ENCODE measurements at regions not wholly inside any gene's neighbourhood (a gene's known extent, or its start where the extent isn't known, plus 50 kb on each side); places are given as distances from the start of the nearest gene placed in this dataset.
"Not testable (repeated sequence)": the region's sequence is repeated elsewhere in the genome, so short reads cannot be mapped to it uniquely, and the experiment has no call there.

GRCh38 chr5:44756097-44756496 lies 52.6 kb upstream of the MRPS30 start:
- not testable (repeated sequence) for DNase-seq

- no peak for DNase-seq
Measured at GRCh38 chr5:44747396-44747795, 61.4 kb upstream of the MRPS30 start.

GRCh38 chr5:44740660-44741059 lies 68.1 kb upstream of the MRPS30 start:
- no peak for DNase-seq

- DNase-seq, result no peak
Measured at GRCh38 chr5:44729536-44729935, 79.2 kb upstream of the MRPS30 start.

DNA sequence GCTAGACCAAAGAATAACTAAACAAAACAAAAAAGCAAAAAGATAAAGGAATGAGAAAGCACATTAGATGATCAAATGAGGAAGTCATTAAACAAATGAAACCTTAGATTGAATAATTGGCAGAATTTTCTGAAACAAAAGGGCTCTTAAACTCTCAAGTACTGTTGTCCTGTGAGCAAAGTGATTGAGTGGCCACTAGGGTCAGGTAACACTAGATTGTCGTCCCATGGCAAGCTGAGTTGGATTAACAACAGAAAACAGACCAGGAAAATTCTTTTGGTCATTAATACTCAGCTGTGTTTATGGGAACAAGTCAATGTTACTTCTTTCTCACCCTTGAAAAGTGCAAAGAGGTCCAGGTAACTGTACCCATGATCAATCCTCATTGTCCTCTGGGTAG lies 81.6 kb upstream of the MRPS30 start:
- no peak for DNase-seq

DNA sequence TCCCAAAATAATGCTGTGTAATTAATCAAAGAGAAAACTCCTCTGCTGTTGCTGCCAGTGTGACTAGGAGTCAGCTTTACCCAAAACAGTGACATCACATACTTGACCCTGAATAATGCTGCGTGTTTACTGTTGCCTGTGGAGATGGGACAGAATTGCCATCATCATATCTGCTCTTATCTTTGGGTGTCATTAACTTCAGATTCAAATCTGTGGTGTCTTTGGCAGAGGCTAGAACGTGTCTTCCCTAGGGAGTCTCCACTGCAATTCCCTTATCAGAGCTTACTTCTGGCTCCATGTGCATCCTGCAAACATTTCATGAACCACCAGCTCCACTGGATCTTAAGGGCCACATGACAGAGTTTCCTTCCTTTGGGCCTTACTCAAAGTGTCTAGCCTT lies 88.9 kb upstream of the MRPS30 start:
- DNase-seq, result no peak

DNA sequence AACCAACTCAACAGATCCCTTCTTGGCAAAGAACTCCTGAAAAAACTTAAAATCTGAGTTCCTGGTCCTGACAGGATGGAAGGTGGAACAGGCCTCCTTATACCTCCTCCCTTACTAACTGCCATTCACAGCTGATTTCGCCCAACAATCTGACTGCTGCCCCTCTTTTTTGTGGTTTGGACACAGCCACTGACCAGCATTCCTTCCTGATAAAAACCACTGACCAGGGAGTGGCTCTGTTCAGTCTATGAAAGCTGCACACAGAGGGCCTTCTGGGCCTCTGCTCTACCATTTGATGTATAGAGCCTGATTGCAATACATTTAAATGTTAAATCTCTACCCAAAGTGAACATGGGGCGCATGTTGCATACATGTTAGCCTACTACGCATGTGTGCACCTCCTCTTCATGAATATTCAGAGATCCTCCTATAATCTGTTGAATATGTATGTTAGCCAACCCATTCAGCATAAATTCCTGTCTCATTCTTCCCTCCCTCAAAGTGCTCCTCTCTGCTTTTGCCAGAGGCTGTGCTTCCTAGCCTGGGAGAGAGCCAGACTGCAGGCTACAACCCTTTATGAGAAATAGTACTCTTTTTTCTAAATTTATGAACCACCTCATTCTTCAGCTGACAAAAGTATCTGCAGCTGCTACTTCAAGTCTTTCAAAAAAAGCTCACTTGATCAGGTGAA lies 93.7 kb upstream of the MRPS30 start:
- DNase-seq, result no peak

GRCh38 chr5:44713446-44713845 lies 95.3 kb upstream of the MRPS30 start:
- no peak for DNase-seq

- DNase-seq, result no peak
Measured at GRCh38 chr5:44711901-44712300, 96.8 kb upstream of the MRPS30 start.

GRCh38 chr5:44708602-44709001 lies 100.1 kb upstream of the MRPS30 start:
- no peak for DNase-seq

DNA sequence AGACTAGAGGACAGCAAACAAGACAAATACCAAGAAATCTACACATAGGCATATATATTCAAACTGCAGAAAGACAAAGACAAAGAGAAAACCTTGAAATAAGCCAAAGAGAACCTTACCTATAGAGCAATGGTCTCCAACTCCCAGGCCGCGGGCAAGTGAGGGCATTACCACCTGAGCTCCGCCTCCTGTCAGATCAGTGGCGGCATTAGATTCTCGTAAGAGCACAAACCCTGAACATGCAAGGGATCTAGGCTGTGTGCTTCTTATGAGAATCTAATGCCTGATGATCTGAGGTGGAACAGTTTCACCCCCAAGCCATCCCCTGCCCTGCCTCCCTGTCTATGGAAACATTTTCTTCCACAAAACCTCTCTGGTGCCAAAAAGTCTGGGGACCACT lies 101.0 kb upstream of the MRPS30 start:
- no peak for DNase-seq

DNA sequence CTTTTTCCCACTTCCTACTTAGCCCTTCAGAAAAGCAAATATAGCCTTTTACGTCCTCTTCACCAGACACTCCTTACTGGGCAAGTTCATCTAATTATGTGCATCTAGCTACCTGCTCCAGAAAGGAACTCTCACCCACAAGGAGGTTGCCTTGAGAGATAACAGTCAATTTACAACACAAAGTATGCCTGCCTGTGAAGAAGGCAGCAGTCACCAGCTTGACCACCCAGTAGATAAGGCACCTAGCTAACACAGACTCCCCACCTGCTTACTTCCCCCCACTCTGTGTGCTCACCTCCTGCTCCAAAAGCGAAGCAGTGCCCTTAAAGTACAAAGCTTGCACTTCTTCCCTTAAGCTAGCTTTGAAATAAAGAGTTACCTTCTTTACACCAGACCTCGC lies 111.7 kb upstream of the MRPS30 start:
- DNase-seq, result no peak

- no peak for DNase-seq
Measured at GRCh38 chr5:44695259-44695658, 113.5 kb upstream of the MRPS30 start.

DNA sequence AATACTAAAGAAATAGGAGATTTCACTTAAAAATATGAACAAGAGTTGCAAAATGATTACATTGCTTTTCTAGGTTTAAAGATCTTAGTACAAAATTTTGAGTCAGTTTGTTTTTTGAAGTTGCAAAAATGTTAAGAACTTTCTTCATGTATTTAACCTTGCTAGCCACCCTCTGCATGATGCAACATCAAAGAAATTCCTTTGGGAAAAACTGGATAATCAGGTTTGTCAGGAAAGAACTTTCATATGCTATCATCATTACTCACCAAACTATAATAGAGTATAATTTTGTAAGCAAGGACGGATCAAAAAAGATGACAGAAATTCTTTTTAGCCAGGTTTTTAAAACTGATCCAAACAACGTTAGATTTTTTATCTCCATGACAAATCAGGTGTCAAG lies 116.9 kb upstream of the MRPS30 start:
- no peak for DNase-seq

DNA sequence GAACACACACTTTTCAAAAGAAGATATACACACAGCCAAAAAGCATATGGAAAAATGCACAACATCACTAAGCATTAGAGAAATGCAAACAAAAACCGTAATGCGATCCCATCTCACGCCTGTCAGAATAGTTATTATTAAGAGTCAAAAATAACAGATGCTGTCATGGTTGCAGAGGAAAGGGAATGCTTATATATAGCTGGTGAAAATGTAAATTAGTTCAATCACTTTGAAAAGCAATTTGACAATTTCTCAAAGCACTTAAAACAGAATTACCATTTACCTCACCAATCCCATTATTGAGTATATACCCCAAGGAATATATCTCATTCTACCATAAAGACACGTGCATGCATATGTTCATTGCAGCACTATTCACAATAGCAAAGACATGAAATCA lies 126.8 kb upstream of the MRPS30 start:
- no peak for DNase-seq

DNA sequence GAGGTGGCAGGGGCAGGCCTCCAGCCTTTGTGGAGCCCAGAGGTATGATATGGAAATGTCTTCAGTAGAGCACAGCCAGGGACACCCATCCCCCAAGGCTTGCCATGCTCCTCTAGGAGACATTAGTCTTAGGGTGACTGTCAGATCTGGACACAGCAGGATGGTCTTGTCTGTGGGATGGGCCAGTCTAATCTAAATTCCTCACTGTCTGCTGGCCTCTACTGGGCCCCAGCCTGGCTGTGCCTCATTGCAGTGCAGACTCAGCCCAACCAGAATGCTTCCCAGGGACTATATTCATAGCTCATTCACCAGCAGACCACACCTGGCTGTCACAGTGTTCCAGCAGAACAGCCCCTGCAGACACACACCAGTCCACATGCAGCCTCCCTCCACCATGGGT lies 129.5 kb upstream of the MRPS30 start:
- DNase-seq, result no peak

GRCh38 chr5:44675296-44675695 lies 133.5 kb upstream of the MRPS30 start:
- no peak for DNase-seq

DNA sequence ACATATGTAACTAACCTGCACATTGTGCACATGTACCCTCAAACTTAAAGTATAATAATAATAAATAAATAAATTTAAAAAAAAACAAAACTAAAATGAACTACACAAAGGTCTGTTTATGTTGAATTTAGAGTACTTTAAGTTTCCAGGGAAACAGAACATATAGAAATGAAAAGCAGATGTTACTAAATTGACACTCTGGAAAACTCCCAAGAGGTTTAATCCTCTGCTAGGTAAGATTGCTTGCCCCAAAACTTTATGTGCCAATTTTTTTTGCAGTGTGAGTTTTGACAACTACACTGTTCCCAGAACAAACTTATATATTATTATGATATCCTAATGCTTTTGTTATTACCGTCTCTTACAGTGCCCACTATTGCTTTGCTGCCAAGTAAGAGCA lies 134.3 kb upstream of the MRPS30 start:
- DNase-seq, result no peak

DNA sequence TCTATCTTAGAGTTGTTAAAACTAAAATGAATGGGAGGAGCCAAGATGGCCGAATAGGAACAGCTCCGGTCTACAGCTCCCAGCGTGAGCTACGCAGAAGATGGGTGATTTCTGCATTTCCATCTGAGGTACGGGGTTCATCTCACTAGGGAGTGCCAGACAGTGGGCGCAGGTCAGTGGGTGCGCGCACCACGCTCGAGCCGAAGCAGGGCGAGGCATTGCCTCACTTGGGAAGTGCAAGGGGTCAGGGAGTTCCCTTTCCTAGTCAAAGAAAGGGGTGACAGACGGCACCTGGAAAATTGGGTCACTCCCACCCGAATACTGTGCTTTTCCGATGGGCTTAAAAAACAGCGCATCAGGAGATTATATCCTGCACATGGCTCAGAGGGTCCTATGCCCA lies 140.3 kb upstream of the MRPS30 start:
- not testable (repeated sequence) for DNase-seq

DNA sequence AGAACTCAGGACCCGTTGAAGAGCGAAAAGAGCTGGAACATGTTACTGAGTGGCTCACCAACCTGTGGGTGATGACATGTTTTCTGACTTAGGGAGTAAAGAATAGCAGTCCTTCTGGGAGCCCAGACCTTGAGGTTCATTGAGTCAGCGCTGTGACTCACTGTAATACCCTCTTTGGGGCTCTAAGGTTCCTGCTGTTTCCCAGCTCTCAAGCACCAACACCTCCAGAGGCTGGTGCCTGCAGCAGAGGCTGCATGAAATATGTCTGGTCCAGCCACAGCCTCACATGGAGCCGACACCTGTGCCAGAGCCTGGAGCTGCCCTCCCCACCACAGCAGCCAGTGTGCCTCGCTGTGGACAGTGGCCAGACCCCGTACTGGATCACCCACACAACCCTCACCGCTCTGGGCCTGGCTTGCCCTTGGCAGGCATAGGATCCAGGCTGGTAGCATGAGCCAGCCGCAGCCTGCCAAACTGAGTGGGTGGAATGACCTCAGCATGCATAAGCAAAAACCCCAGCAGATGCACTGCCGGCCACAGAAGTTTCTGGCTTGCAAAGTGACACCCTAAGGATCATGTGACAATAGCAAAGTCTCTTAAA lies 143.5 kb upstream of the MRPS30 start:
- DNase-seq, result no peak

DNA sequence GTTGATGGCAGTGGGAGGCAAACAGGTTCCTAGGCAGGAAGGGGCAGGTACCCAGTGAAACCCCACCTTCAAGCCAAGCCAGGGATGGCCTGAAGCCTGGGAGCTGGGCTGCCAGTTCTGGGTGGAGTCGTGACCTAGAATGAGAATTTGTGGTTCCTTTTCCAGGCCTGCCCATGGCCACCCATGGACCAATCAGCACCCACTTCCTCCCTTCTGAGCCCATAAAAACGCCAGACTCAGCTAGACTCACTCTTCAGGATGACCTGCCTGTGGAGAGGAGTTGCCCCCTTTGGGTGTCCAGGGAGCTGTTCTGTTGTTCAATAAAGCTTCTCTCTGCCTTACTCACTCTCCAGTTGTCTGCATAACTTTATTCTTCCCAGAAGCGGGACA lies 144.0 kb upstream of the MRPS30 start:
- no peak for DNase-seq

DNA sequence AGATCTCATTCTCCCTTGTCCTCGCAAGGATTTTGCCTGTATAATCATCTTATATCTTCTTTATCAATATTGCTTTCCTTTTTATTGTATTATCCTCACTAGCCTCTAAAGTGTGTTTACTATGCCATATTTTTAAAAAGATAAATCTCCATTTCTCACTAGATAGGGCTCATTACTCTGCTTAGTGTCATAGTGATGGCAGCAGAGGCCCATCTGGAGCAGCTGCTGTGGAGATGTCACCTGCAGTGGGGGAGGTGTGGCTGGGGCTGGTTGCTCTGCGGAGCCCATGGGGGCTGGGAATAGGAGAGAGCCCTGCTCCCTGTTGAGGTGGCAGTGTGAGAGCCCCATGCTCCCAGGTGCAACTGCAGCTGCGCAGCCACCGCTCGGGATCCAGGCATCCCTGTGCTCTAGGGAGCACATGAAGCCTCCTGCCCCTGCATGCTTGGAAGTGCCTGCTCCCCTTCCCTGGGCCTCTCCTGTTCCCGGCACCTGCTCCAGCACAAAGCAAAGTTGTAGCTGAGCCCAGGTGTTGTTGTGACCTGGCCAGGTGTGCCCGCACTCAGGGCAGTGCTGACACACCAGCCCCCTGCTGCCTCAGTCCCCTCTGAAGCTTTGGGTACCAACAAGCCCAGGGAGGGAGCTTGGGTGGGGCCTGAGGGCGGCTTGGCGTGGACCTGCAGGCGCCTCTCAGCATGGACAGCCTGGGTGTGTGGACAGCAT lies 144.6 kb upstream of the MRPS30 start:
- no peak for DNase-seq

GRCh38 chr5:44661851-44662250 lies 146.9 kb upstream of the MRPS30 start:
- DNase-seq, result no peak

DNA sequence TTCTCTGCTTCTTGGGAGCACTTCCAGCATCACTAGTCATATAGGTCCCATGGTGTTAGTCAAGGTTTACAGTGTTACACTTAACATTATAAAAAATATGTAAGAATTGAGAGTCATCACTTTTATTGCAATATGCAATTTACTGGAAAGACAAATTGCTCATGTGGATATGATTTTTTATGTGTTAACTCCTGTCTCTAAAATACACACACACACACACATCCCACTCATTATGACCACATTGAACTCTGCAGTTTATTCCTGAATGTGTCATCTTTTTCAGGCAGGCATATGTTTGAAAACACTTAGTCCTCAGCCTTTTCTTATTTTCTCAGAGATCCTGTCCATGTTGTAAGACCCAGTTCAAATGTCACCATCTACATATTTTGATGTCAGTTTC lies 148.5 kb upstream of the MRPS30 start:
- DNase-seq, result no peak

DNA sequence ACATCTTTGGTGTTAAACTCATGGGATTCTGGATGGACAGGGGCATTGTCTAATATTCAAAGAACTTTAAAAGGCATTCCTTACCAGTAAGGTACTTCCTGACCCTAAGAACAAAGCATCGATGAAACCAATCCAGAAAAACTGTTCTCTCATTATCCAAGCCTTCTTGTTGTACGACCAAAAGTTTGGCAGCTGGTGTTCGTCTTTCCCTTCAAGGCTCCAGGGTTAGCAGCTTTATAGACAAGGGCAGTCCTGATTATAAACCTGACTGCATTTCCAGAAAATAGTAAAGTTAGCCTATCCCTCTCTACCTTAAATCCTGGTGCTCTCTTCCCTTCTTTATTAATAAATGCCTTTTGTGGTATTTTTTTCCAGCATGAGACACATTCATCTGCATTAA lies 149.4 kb upstream of the MRPS30 start:
- no peak for DNase-seq
